ENCODE measurements at regions not wholly inside any gene's neighbourhood (a gene's known extent, or its start where the extent isn't known, plus 50 kb on each side); places are given as distances from the start of the nearest gene placed in this dataset.

- Mint-ChIP-seq H3K27ac (no peak overlapping the region), H3K4me3 (no peak overlapping the region), H3K36me3 (no peaks in the 10 kb centered on the region), H3K4me1 (no peaks in the 10 kb centered on the region), H3K9me3 (peaks cover 0 to 1% of the 10 kb centered on the region in 2 donors), H3K27me3 (no peaks in the 10 kb centered on the region)
- DNase-seq (no peak), ATAC-seq (replicated peaks) (no peak)
These were observed 246.7 kb downstream of the DACT1 start for GRCh38 chr14:58884442-58884841.

- ATAC-seq (replicated peaks) (no peak), DNase-seq (no peak)
- Mint-ChIP-seq H3K27me3 (peaks cover 0 to 7% of the 10 kb centered on the region in 2 donors), H3K4me3 (no peak overlapping the region), H3K9me3 (peaks cover 0 to 1% of the 10 kb centered on the region in 2 donors), H3K4me1 (no peaks in the 10 kb centered on the region), H3K27ac (no peak overlapping the region), H3K36me3 (no peaks in the 10 kb centered on the region)
These were observed 250.2 kb downstream of the DACT1 start for GRCh38 chr14:58887931-58888330.

GRCh38 chr14:58898655-58899316 lies 261.0 kb downstream of the DACT1 start:
- no peak overlapping the region for H3K27ac Mint-ChIP-seq
- ATAC-seq (replicated peaks) (no peak), DNase-seq (no peak)
- H3K9me3 Mint-ChIP-seq = peaks cover 3 to 6% of the 10 kb centered on the region in 2 donors
- peaks cover 0 to 6% of the 10 kb centered on the region in 2 donors for H3K27me3 Mint-ChIP-seq
- H3K4me1 Mint-ChIP-seq = no peaks in the 10 kb centered on the region
- H3K36me3 Mint-ChIP-seq = no peaks in the 10 kb centered on the region
- H3K4me3 Mint-ChIP-seq = no peak overlapping the region

- Mint-ChIP-seq H3K36me3 (no peaks in the 10 kb centered on the region), H3K9me3 (peaks cover 3 to 6% of the 10 kb centered on the region in 2 donors), H3K27ac (no peak overlapping the region), H3K4me1 (no peaks in the 10 kb centered on the region), H3K4me3 (no peak overlapping the region), H3K27me3 (peaks cover 0 to 6% of the 10 kb centered on the region in 2 donors)
- ATAC-seq (replicated peaks) = no peak
- DNase-seq = no peak
These were observed 261.6 kb downstream of the DACT1 start for GRCh38 chr14:58899317-58899713.

GRCh38 chr14:58901826-58902225 lies 264.1 kb downstream of the DACT1 start:
- no peak for ATAC-seq (replicated peaks)
- H3K9me3 Mint-ChIP-seq = peaks cover 3 to 6% of the 10 kb centered on the region in 2 donors
- no peaks in the 10 kb centered on the region for H3K27me3 Mint-ChIP-seq
- H3K36me3 Mint-ChIP-seq = no peaks in the 10 kb centered on the region
- no peak overlapping the region for H3K4me3 Mint-ChIP-seq
- H3K4me1 Mint-ChIP-seq = no peaks in the 10 kb centered on the region
- DNase-seq = no peak
- no peak overlapping the region for H3K27ac Mint-ChIP-seq

GRCh38 chr14:58904776-58905175 lies 267.0 kb downstream of the DACT1 start:
- Mint-ChIP-seq H3K4me3 (no peak overlapping the region), H3K27ac (no peak overlapping the region), H3K4me1 (no peaks in the 10 kb centered on the region), H3K27me3 (no peaks in the 10 kb centered on the region), H3K36me3 (no peaks in the 10 kb centered on the region), H3K9me3 (peaks cover 3 to 6% of the 10 kb centered on the region in 2 donors)
- no peak for ATAC-seq (replicated peaks)
- DNase-seq = no peak

- Mint-ChIP-seq H3K4me3 (no peak overlapping the region), H3K36me3 (no peaks in the 10 kb centered on the region), H3K4me1 (no peaks in the 10 kb centered on the region), H3K27me3 (no peaks in the 10 kb centered on the region), H3K27ac (no peak overlapping the region), H3K9me3 (peaks cover 3 to 6% of the 10 kb centered on the region in 2 donors)
- DNase-seq (no peak), ATAC-seq (replicated peaks) (no peak)
These were observed 270.0 kb downstream of the DACT1 start for GRCh38 chr14:58907803-58908202.

- Mint-ChIP-seq H3K4me3 (no peak overlapping the region), H3K27ac (no peak overlapping the region), H3K4me1 (no peaks in the 10 kb centered on the region), H3K27me3 (no peaks in the 10 kb centered on the region), H3K9me3 (no peaks in the 10 kb centered on the region), H3K36me3 (no peaks in the 10 kb centered on the region)
- no peak for DNase-seq
- no peak for ATAC-seq (replicated peaks)
These were observed 274.5 kb downstream of the DACT1 start for GRCh38 chr14:58912287-58912686.

GRCh38 chr14:58912799-58913432 lies 275.2 kb downstream of the DACT1 start:
- H3K27ac Mint-ChIP-seq = no peak overlapping the region
- ATAC-seq (replicated peaks) (no peak), DNase-seq (no peak)
- no peak overlapping the region for H3K4me3 Mint-ChIP-seq
- H3K4me1 Mint-ChIP-seq = no peaks in the 10 kb centered on the region
- no peaks in the 10 kb centered on the region for H3K9me3 Mint-ChIP-seq
- no peaks in the 10 kb centered on the region for H3K36me3 Mint-ChIP-seq
- no peaks in the 10 kb centered on the region for H3K27me3 Mint-ChIP-seq

GRCh38 chr14:58914279-58914855 lies 274.1 kb upstream of the DAAM1 start:
- H3K27me3 Mint-ChIP-seq = no peaks in the 10 kb centered on the region
- H3K36me3 Mint-ChIP-seq = no peaks in the 10 kb centered on the region
- no peak overlapping the region for H3K27ac Mint-ChIP-seq
- H3K4me3 Mint-ChIP-seq = no peak overlapping the region
- ATAC-seq (replicated peaks) (no peak), DNase-seq (no peak)
- no peaks in the 10 kb centered on the region for H3K9me3 Mint-ChIP-seq
- H3K4me1 Mint-ChIP-seq = no peaks in the 10 kb centered on the region

GRCh38 chr14:58915646-58916045 lies 272.8 kb upstream of the DAAM1 start:
- Mint-ChIP-seq H3K4me1 (no peaks in the 10 kb centered on the region), H3K36me3 (no peaks in the 10 kb centered on the region)

GRCh38 chr14:58918066-58918738 lies 270.3 kb upstream of the DAAM1 start:
- H3K36me3 Mint-ChIP-seq = no peaks in the 10 kb centered on the region
- no peak for ATAC-seq (replicated peaks)
- H3K9me3 Mint-ChIP-seq = no peaks in the 10 kb centered on the region
- H3K4me3 Mint-ChIP-seq = no peak overlapping the region
- DNase-seq = no peak
- H3K27me3 Mint-ChIP-seq = no peaks in the 10 kb centered on the region
- H3K27ac Mint-ChIP-seq = no peak overlapping the region
- H3K4me1 Mint-ChIP-seq = no peaks in the 10 kb centered on the region

More at GRCh38 chr14:58915646-58916045, 272.8 kb upstream of the DAAM1 start:
- Mint-ChIP-seq H3K9me3 (no peaks in the 10 kb centered on the region), H3K27ac (no peak overlapping the region), H3K27me3 (no peaks in the 10 kb centered on the region), H3K4me3 (no peak overlapping the region)
- no peak for DNase-seq
- ATAC-seq (replicated peaks) = no peak

GRCh38 chr14:58919217-58919616 lies 269.2 kb upstream of the DAAM1 start:
- Mint-ChIP-seq H3K27me3 (no peaks in the 10 kb centered on the region), H3K27ac (no peak overlapping the region), H3K9me3 (no peaks in the 10 kb centered on the region), H3K36me3 (no peaks in the 10 kb centered on the region), H3K4me3 (no peak overlapping the region), H3K4me1 (no peaks in the 10 kb centered on the region)
- ATAC-seq (replicated peaks) (no peak), DNase-seq (no peak)

GRCh38 chr14:58920230-58920629 lies 268.2 kb upstream of the DAAM1 start:
- H3K27me3 Mint-ChIP-seq = no peaks in the 10 kb centered on the region
- H3K4me3 Mint-ChIP-seq = no peak overlapping the region
- no peaks in the 10 kb centered on the region for H3K9me3 Mint-ChIP-seq
- no peaks in the 10 kb centered on the region for H3K36me3 Mint-ChIP-seq
- H3K27ac Mint-ChIP-seq = no peak overlapping the region
- no peak for ATAC-seq (replicated peaks)
- DNase-seq = no peak
- no peaks in the 10 kb centered on the region for H3K4me1 Mint-ChIP-seq
